H1 (cell line): ENCODE measurements at regions not wholly inside any gene's neighbourhood (a gene's known extent, or its start where the extent isn't known, plus 50 kb on each side); places are given as distances from the start of the nearest gene placed in this dataset.

Source experiments
- CEBPB ChIP-seq: IDR thresholded peaks from 2 replicates; pipeline ENCODE4 v1.6.1; 2012; ENCODE audit warnings: low read depth, low read length
- CTCF ChIP-seq, 3 experiments: IDR thresholded peaks; 1 replicate in 2 of 3; 2 replicates in 1 of 3; pipeline versions ENCODE4 v1.5.1 to v1.6.1; 2011; ENCODE audit warnings: low read length in 3 of 3, mild to moderate bottlenecking in 3 of 3, inconsistent platforms in 2 of 3, low read depth in 1 of 3, moderate library complexity in 1 of 3; ENCODE audit not compliant: insufficient read depth in 1 of 3; ENCODE audit errors: control extremely low read depth in 1 of 3
- KDM5A ChIP-seq: fragments of 200-600 bp; IDR thresholded peaks from 2 replicates; pipeline ENCODE4 v1.7.1; 2012; ENCODE audit warnings: mild to moderate bottlenecking, low read length, inconsistent platforms, mixed read lengths
- NANOG ChIP-seq: IDR thresholded peaks from 2 replicates; pipeline ENCODE4 v1.6.1; 2011; ENCODE audit warnings: low read length, low read depth, mild to moderate bottlenecking, inconsistent platforms; ENCODE audit not compliant: insufficient read depth, poor library complexity, severe bottlenecking
- POLR2AphosphoS5 ChIP-seq: IDR thresholded peaks from 2 replicates; pipeline ENCODE4 v1.6.1; 2011; ENCODE audit warnings: low read depth, low read length
- RAD21 ChIP-seq, 2 experiments: IDR thresholded peaks in 1 of 2; conservative IDR thresholded peaks in 1 of 2; 2 replicates each; pipeline ENCODE4 v1.6.1; 2011; ENCODE audit warnings: low read depth in 2 of 2, low read length in 2 of 2, improper control_type of control experiment in 1 of 2, inconsistent platforms in 1 of 2, mild to moderate bottlenecking in 1 of 2, moderate library complexity in 1 of 2
- RFX5 ChIP-seq: IDR thresholded peaks from 2 replicates; pipeline ENCODE4 v1.6.1; 2011; ENCODE audit warnings: low read depth, low read length, improper control_type of control experiment, borderline replicate concordance
- TF ChIP-seq, protein P1 (sequence below): IDR thresholded peaks from 2 replicates; pipeline ENCODE4 v1.6.1; 2012; ENCODE audit warnings: inconsistent platforms

- no peak for TF ChIP-seq CTCF (IDR thresholded peaks at IDR 0.05; ENCODE audit: control extremely low read depth in 1 of 3, insufficient read depth in 1 of 3, low read depth in 1 of 3, low read length in 3 of 3)
- TF ChIP-seq KDM5A, result no peak
- no peak for TF ChIP-seq RFX5
- no peak for TF ChIP-seq NANOG
- TF ChIP-seq, protein P1, sequence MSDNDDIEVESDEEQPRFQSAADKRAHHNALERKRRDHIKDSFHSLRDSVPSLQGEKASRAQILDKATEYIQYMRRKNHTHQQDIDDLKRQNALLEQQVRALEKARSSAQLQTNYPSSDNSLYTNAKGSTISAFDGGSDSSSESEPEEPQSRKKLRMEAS, result no peak
- no peak for TF ChIP-seq POLR2AphosphoS5
- TF ChIP-seq CEBPB, result no peak
- TF ChIP-seq RAD21 (IDR thresholded peaks at IDR 0.05 in 1 of 2, conservative IDR thresholded peaks at IDR 0.05 in 1 of 2; ENCODE audit: low read depth in 2 of 2, low read length in 2 of 2), result no peak
These were observed 321.4 kb downstream of the CDH2 start for GRCh38 chr18:27855486-27855885.
